B cell (primary cell): ENCODE measurements at regions not wholly inside any gene's neighbourhood (a gene's known extent, or its start where the extent isn't known, plus 50 kb on each side); places are given as distances from the start of the nearest gene placed in this dataset.

ENCODE experiments used
- CTCF ChIP-seq: fragments of 200-600 bp; IDR thresholded peaks from one replicate; pipeline ENCODE4 v1.8.0; 2022; ENCODE audit warnings: antibody characterized with exemption, mild to moderate bottlenecking
- EZH2 ChIP-seq: IDR thresholded peaks from 2 replicates; pipeline ENCODE4 v1.6.1; 2012; ENCODE audit warnings: borderline replicate concordance, low read depth, mild to moderate bottlenecking, moderate library complexity, low read length; ENCODE audit not compliant: insufficient read depth, poor library complexity, severe bottlenecking

DNA sequence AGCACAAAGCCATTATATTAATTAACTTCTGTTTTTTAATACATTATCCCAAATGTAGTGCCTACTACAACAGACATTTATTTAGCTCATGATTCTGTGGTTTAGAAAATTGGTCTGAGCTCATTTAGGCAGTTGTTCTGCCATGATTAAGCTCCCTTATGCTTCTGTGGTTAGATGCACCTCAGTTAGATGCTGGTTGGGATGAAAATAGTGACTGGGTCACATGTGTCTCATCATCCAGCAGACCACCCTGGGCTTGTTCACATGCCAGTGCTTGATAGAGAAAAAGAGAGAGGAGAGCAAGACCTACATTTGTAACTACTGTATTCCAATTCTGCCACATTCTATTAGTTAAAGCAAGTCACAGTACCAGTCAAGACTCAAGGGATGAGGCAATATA, 376.4 kb upstream of the GNPDA2 start:
- no peak for TF ChIP-seq CTCF
- TF ChIP-seq EZH2: no peak
